ENCODE measurements at regions not wholly inside any gene's neighbourhood (a gene's known extent, or its start where the extent isn't known, plus 50 kb on each side); places are given as distances from the start of the nearest gene placed in this dataset.

- Histone ChIP-seq H3K4me2 (no peak overlapping the region), H3K9me3 (no peaks in the 10 kb centered on the region; the same call in 2 of the 3 replicates), H3K4me1 (no peaks in the 10 kb centered on the region), H3K4me3 (no peak overlapping the region), H3K27ac (no peak overlapping the region)
- CTCF ChIA-PET, result no interaction called here
- TF ChIP-seq HOXB13 (CRISPR knock-in tag; IDR thresholded peaks at IDR 0.05; ENCODE audit: low read depth), result no peak
- no peak for TF ChIP-seq JUN (IDR thresholded peaks at IDR 0.05)
- TF ChIP-seq MAZ (IDR thresholded peaks at IDR 0.05; ENCODE audit: borderline replicate concordance, low read depth, low read length), result no peak
- TF ChIP-seq EP300 (IDR thresholded peaks at IDR 0.05), result no peak
- TF ChIP-seq POLR2AphosphoS2 (conservative IDR thresholded peaks at IDR 0.05; ENCODE audit: low read length), result no peak
- no peak for TF ChIP-seq KDM1A (IDR thresholded peaks at IDR 0.05; ENCODE audit: low read depth)
- TF ChIP-seq ELK1 (IDR thresholded peaks at IDR 0.05; ENCODE audit: low read depth, low read length), result no peak
- TF ChIP-seq CHD4 (IDR thresholded peaks at IDR 0.05; ENCODE audit: borderline replicate concordance), result no peak
- no peak for TF ChIP-seq MAX (IDR thresholded peaks at IDR 0.05)
- no peak for TF ChIP-seq FOXS1 (CRISPR knock-in tag; IDR thresholded peaks at IDR 0.05)
- TF ChIP-seq CBX8 (IDR thresholded peaks at IDR 0.05), result no peak
- TF ChIP-seq MYC (IDR thresholded peaks at IDR 0.05; ENCODE audit: borderline replicate concordance, low read length), result no peak
- no peak for TF ChIP-seq HES2 (IDR thresholded peaks at IDR 0.05)
- TF ChIP-seq ZFP36 (IDR thresholded peaks at IDR 0.05; ENCODE audit: borderline replicate concordance, partially characterized antibody), result no peak
- POLR2A ChIA-PET, result no interaction called here
- FAIRE-seq, result peak; percentile 32
- ATAC-seq, result no peak
- WGBS (ENCODE audit: missing lambda C conversion rate), result 33% methylated on average over 3 of the region's 3 CpGs
- DNase-seq (ENCODE audit: low read depth in 1 of 2, low spot score in 1 of 2), result no peak
These were observed 975.3 kb upstream of the SOX9 start for GRCh38 chr17:71145486-71145885.

DNA sequence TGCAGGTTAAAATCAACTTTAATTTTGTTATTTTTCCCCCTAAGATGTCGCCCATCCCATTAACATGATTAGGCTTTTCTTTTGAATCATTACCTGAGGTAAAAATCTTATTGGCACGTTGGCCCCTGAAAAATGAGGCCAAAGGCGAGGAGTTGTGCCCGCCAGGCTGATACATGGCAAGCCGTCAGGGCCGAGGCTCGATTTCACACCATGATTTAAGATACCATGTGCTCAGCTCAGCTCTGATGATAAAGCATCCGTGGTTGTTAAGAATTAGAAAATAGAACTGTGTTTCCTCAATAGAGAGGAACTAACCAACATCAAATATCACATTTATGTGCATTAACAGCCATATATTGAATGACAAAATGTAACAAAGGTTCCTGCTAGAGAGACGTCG is 972.9 kb upstream of the SOX9 start:
- Histone ChIP-seq H3K4me2 (no peak overlapping the region), H3K4me1 (no peaks in the 10 kb centered on the region), H3K27ac (no peak overlapping the region), H3K4me3 (no peak overlapping the region), H3K9me3 (no peaks in the 10 kb centered on the region; the same call in 2 of the 3 replicates)
- DNase-seq (ENCODE audit: low read depth in 1 of 2, low spot score in 1 of 2), result no peak
- FAIRE-seq, result no peak
- WGBS (ENCODE audit: missing lambda C conversion rate), result 49% methylated on average over 10 of the region's 10 CpGs
- ChIA-PET POLR2A (no interaction called here), CTCF (no interaction called here)
- no peak for ATAC-seq
- TF ChIP-seq PBX3 (IDR thresholded peaks at IDR 0.05), result no peak
- no peak for TF ChIP-seq ZSCAN20 (CRISPR knock-in tag; IDR thresholded peaks at IDR 0.05)
- TF ChIP-seq, protein P1, sequence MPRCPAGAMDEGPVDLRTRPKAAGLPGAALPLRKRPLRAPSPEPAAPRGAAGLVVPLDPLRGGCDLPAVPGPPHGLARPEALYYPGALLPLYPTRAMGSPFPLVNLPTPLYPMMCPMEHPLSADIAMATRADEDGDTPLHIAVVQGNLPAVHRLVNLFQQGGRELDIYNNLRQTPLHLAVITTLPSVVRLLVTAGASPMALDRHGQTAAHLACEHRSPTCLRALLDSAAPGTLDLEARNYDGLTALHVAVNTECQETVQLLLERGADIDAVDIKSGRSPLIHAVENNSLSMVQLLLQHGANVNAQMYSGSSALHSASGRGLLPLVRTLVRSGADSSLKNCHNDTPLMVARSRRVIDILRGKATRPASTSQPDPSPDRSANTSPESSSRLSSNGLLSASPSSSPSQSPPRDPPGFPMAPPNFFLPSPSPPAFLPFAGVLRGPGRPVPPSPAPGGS (IDR thresholded peaks at IDR 0.05), result no peak
- no peak for TF ChIP-seq NFE2L2 (conservative IDR thresholded peaks at IDR 0.05; ENCODE audit: low read length)
- TF ChIP-seq BHLHE40 (IDR thresholded peaks at IDR 0.05; ENCODE audit: low read depth, low read length), result no peak
- no peak for TF ChIP-seq CEBPB (IDR thresholded peaks at IDR 0.05)
- no peak for TF ChIP-seq MYC (IDR thresholded peaks at IDR 0.05; ENCODE audit: borderline replicate concordance, low read length)
- TF ChIP-seq, protein P2, sequence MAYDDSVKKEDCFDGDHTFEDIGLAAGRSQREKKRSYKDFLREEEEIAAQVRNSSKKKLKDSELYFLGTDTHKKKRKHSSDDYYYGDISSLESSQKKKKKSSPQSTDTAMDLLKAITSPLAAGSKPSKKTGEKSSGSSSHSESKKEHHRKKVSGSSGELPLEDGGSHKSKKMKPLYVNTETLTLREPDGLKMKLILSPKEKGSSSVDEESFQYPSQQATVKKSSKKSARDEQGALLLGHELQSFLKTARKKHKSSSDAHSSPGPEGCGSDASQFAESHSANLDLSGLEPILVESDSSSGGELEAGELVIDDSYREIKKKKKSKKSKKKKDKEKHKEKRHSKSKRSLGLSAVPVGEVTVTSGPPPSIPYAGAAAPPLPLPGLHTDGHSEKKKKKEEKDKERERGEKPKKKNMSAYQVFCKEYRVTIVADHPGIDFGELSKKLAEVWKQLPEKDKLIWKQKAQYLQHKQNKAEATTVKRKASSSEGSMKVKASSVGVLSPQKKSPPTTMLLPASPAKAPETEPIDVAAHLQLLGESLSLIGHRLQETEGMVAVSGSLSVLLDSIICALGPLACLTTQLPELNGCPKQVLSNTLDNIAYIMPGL (CRISPR knock-in tag; IDR thresholded peaks at IDR 0.05; ENCODE audit: borderline replicate concordance), result no peak
- TF ChIP-seq HOXB13 (CRISPR knock-in tag; IDR thresholded peaks at IDR 0.05; ENCODE audit: low read depth), result no peak
- TF ChIP-seq HEYL (CRISPR knock-in tag; IDR thresholded peaks at IDR 0.05), result no peak
